ENCODE measurements at regions not wholly inside any gene's neighbourhood (a gene's known extent, or its start where the extent isn't known, plus 50 kb on each side); places are given as distances from the start of the nearest gene placed in this dataset.

- no peak for TF ChIP-seq POLR2A (IDR thresholded peaks at IDR 0.05; ENCODE audit: borderline replicate concordance, extremely low read depth, insufficient read depth, insufficient read length)
- TF ChIP-seq CTCF (IDR thresholded peaks at IDR 0.05 in 2 of 3, conservative IDR thresholded peaks at IDR 0.05 in 1 of 3; ENCODE audit: borderline replicate concordance in 1 of 3, insufficient read depth in 1 of 3, low read depth in 2 of 3, low read length in 2 of 3), result no peak
- TF ChIP-seq REST (IDR thresholded peaks at IDR 0.05; ENCODE audit: low read depth), result no peak
- no peak for TF ChIP-seq SRF (IDR thresholded peaks at IDR 0.05; ENCODE audit: low read depth)
- TF ChIP-seq EZH2 (IDR thresholded peaks at IDR 0.05), result no peak
- no peak for TF ChIP-seq MAX (IDR thresholded peaks at IDR 0.05)
- TF ChIP-seq ZBTB33 (IDR thresholded peaks at IDR 0.05; ENCODE audit: extremely low read depth, insufficient replicate concordance, low read length), result no peak
- no peak for TF ChIP-seq POLR2AphosphoS5 (IDR thresholded peaks at IDR 0.05; ENCODE audit: low read depth, low read length)
These were observed 841.9 kb downstream of the OTOL1 start for GRCh38 chr3:162338514-162338913.

Data from HCT116 (cell line).